Right lobe of liver (tissue), 6 donors: ENCODE measurements at regions not wholly inside any gene's neighbourhood (a gene's known extent, or its start where the extent isn't known, plus 50 kb on each side); places are given as distances from the start of the nearest gene placed in this dataset.

Source experiments
- ATAC-seq, 4 donors: fragments of 200-7000 bp; cut with Tn5 transposase; one replicate each; pipeline ENCODE4 v1.9.1; 2020; ENCODE audit warnings: mild to moderate bottlenecking in 4 of 4, moderate library complexity in 4 of 4
- DNase-seq, 3 donors: peaks; one replicate each; pipeline ENCODE4 v3.0.0-alpha.2; 2020
- H3K27ac ChIP-seq, 3 donors: fragments of 200-600 bp; one replicate each; pipeline ENCODE4 v1.8.0; 2022
- H3K27me3 ChIP-seq, 2 donors: fragments of 200-600 bp; one replicate each; pipeline ENCODE4 v1.8.0; 2022
- H3K36me3 ChIP-seq, 4 donors: fragments of 200-600 bp; sonication (generic) in 1 of 4; one replicate each; pipeline versions ENCODE4 v1.5.1 to v1.8.0; 2017 to 2022; ENCODE audit warnings: control low read depth in 1 of 4
- H3K4me1 ChIP-seq, 4 donors: fragments of 200-600 bp; sonication (generic) in 1 of 4; one replicate each; pipeline versions ENCODE4 v1.5.1 to v1.8.0; 2017 to 2022; ENCODE audit warnings: control low read depth in 1 of 4
- H3K4me3 ChIP-seq, 3 donors: fragments of 200-600 bp; one replicate each; pipeline ENCODE4 v1.8.0; 2022
- H3K9me3 ChIP-seq, 4 donors: fragments of 200-600 bp; sonication (generic) in 1 of 4; one replicate each; pipeline versions ENCODE4 v1.5.1 to v1.8.0; 2017 to 2022; ENCODE audit warnings: control low read depth in 1 of 4
- CTCF ChIP-seq, 4 donors: fragments of 200-600 bp in 3 of 4; fragments of 450-650 bp in 1 of 4; IDR thresholded peaks; one replicate each; pipeline versions ENCODE4 v1.5.1 to v1.8.0; 2016 to 2022; ENCODE audit warnings: antibody characterized with exemption in 4 of 4, mild to moderate bottlenecking in 2 of 4
- POLR2A ChIP-seq: fragments of 450-650 bp; IDR thresholded peaks from one replicate; pipeline ENCODE4 v1.6.1; 2017; ENCODE audit warnings: antibody characterized with exemption, mild to moderate bottlenecking
- WGBS: methylation state at CpG from one replicate; pipeline ENCODE4 v1.1.6; 2018; ENCODE audit warnings: low coverage, low lambda C conversion rate; ENCODE audit not compliant: insufficient coverage; ENCODE audit errors: missing lambda C conversion rate; 5-methylcytosine and 5-hydroxymethylcytosine counted together
- intact Hi-C, 2 donors: fragments of 100-400 bp; cut with DNase I; formaldehyde crosslinking; loops; one replicate each; pipeline versions ENCODE4 v1.11.2 to v1.14.1; 2022
- donor health status: DM: no; HTN: yes; CAD: no.
- donor health status: DM: no; HTN: no; CAD: no.
- donor health status: DM: no; HTN: no; CAD: no.
- donor health status: DM: no; HTN: yes; CAD: no.
- donor health status: DM: no; HTN: yes; CAD: no.

- Histone ChIP-seq H3K4me1 (no peaks in the 10 kb centered on the region), H3K36me3 (no peaks in the 10 kb centered on the region), H3K27ac (no peak overlapping the region), H3K27me3 (no peaks in the 10 kb centered on the region), H3K9me3 (no peaks in the 10 kb centered on the region), H3K4me3 (no peak overlapping the region)
- ATAC-seq (no peak), DNase-seq (no peak)
- intact Hi-C loops = no loop called here
- WGBS = 53% methylated on average over 5 of the region's 6 CpGs
- TF ChIP-seq CTCF (IDR thresholded peaks at IDR 0.05) (no peak), POLR2A (no peak)
These were observed 63.6 kb upstream of the EYA2 start for GRCh38 chr20:46830886-46831632.

GRCh38 chr20:46831633-46832011 is 63.0 kb upstream of the EYA2 start:
- Histone ChIP-seq H3K4me1 (no peaks in the 10 kb centered on the region), H3K9me3 (no peaks in the 10 kb centered on the region), H3K27me3 (no peaks in the 10 kb centered on the region), H3K36me3 (no peaks in the 10 kb centered on the region), H3K4me3 (no peak overlapping the region), H3K27ac (no peak overlapping the region)
- intact Hi-C loops = no loop called here
- ATAC-seq (no peak), DNase-seq (no peak)
- TF ChIP-seq CTCF (IDR thresholded peaks at IDR 0.05) = no peak
- TF ChIP-seq POLR2A = no peak
- 63% methylated on average over 1 of the region's 2 CpGs for WGBS

- Histone ChIP-seq H3K36me3 (no peaks in the 10 kb centered on the region), H3K4me3 (no peak overlapping the region), H3K27ac (no peak overlapping the region), H3K4me1 (no peaks in the 10 kb centered on the region), H3K27me3 (no peaks in the 10 kb centered on the region), H3K9me3 (no peaks in the 10 kb centered on the region)
- 58% methylated on average over 2 of the region's 3 CpGs for WGBS
- TF ChIP-seq CTCF (IDR thresholded peaks at IDR 0.05) = no peak
- no peak for TF ChIP-seq POLR2A
- intact Hi-C loops = no loop called here
- ATAC-seq (peak in 1 of 4 donors; percentile 25), DNase-seq (no peak)
These were observed 62.1 kb upstream of the EYA2 start for GRCh38 chr20:46832555-46832954.

GRCh38 chr20:46833360-46833759 is 61.3 kb upstream of the EYA2 start:
- Histone ChIP-seq H3K27ac (no peak overlapping the region), H3K27me3 (no peaks in the 10 kb centered on the region), H3K36me3 (no peaks in the 10 kb centered on the region), H3K4me3 (no peak overlapping the region), H3K4me1 (no peaks in the 10 kb centered on the region), H3K9me3 (no peaks in the 10 kb centered on the region)
- no peak for ATAC-seq
- no peak for DNase-seq
- TF ChIP-seq CTCF (IDR thresholded peaks at IDR 0.05) (no peak), POLR2A (no peak)
- WGBS = 72% methylated on average over 3 of the region's 3 CpGs
- intact Hi-C loops = no loop called here

- TF ChIP-seq POLR2A = no peak
- no peaks in the 10 kb centered on the region for H3K9me3 ChIP-seq
- WGBS = 100% methylated on average over 1 of the region's 1 CpG
- DNase-seq = no peak
- no peaks in the 10 kb centered on the region for H3K4me1 ChIP-seq
- H3K27ac ChIP-seq = no peak overlapping the region
- H3K4me3 ChIP-seq = no peak overlapping the region
- H3K36me3 ChIP-seq = no peaks in the 10 kb centered on the region
- ATAC-seq = no peak
- H3K27me3 ChIP-seq = no peaks in the 10 kb centered on the region
- intact Hi-C loops = no loop called here
These were observed 59.2 kb upstream of the EYA2 start for GRCh38 chr20:46835418-46835817.
